Vagina (tissue), 2 donors: ENCODE measurements at regions not wholly inside any gene's neighbourhood (a gene's known extent, or its start where the extent isn't known, plus 50 kb on each side); places are given as distances from the start of the nearest gene placed in this dataset.

ENCODE experiments used
- CTCF ChIP-seq, 3 experiments: fragments of 450-650 bp in 2 of 3; fragments of 200-600 bp in 1 of 3; sonication (generic) in 1 of 3; IDR thresholded peaks; one replicate each; pipeline ENCODE4 v1.5.1; 2017 to 2019; ENCODE audit warnings: antibody characterized with exemption in 3 of 3, mild to moderate bottlenecking in 2 of 3, moderate library complexity in 2 of 3
- POLR2A ChIP-seq, 2 donors: fragments of 450-650 bp; IDR thresholded peaks; one replicate each; pipeline ENCODE4 v1.6.1; 2017; ENCODE audit warnings: antibody characterized with exemption in 2 of 2, mild to moderate bottlenecking in 2 of 2, moderate library complexity in 2 of 2

- TF ChIP-seq CTCF (IDR thresholded peaks at IDR 0.05) (no peak), POLR2A (IDR thresholded peaks at IDR 0.05) (no peak)
Observed at GRCh38 chr5:92760550-92760949, 820.5 kb downstream of the NR2F1-AS1 start.
